GM23338 (cell line): ENCODE measurements at regions not wholly inside any gene's neighbourhood (a gene's known extent, or its start where the extent isn't known, plus 50 kb on each side); places are given as distances from the start of the nearest gene placed in this dataset.

ENCODE experiments used
- ATAC-seq: fragments of 200-7000 bp; cut with Tn5 transposase; 3 replicates; pipeline ENCODE4 v1.9.1; 2020
- DNase-seq: peaks from one replicate; pipeline ENCODE4 v3.0.0-alpha.2; 2015; ENCODE audit warnings: low spot score
- H2AFZ ChIP-seq: fragments of 200-600 bp; sonication (generic); 2 replicates; pipeline ENCODE4 v1.8.0; 2016; ENCODE audit warnings: antibody characterized with exemption, mild to moderate bottlenecking, moderate library complexity
- H3F3A ChIP-seq: fragments of 200-600 bp; sonication (generic); replicated peaks from 2 replicates; pipeline ENCODE4 v1.8.0; 2017; ENCODE audit warnings: antibody characterized with exemption, mixed run types, low read depth
- H3K27ac ChIP-seq: fragments of 200-600 bp; sonication (generic); 2 replicates; pipeline ENCODE4 v1.6.1; 2016; ENCODE audit warnings: low read depth
- H3K27me3 ChIP-seq: fragments of 200-600 bp; sonication (generic); 2 replicates; pipeline ENCODE4 v1.8.0; 2016; ENCODE audit warnings: mild to moderate bottlenecking, mixed run types, moderate library complexity; ENCODE audit not compliant: insufficient read depth
- H3K36me3 ChIP-seq: fragments of 200-600 bp; sonication (generic); 2 replicates; pipeline ENCODE4 v1.8.0; 2016; ENCODE audit warnings: mild to moderate bottlenecking; ENCODE audit not compliant: insufficient read depth
- H3K4me1 ChIP-seq: fragments of 200-600 bp; sonication (generic); 2 replicates; pipeline ENCODE4 v1.8.0; 2016; ENCODE audit warnings: mild to moderate bottlenecking, moderate library complexity; ENCODE audit not compliant: insufficient read depth
- H3K4me2 ChIP-seq: fragments of 200-600 bp; sonication (generic); 2 replicates; pipeline ENCODE4 v1.7.1; 2017; ENCODE audit warnings: mixed run types
- H3K4me3 ChIP-seq: fragments of 200-600 bp; sonication (generic); 2 replicates; pipeline ENCODE4 v1.6.1; 2016; ENCODE audit warnings: mixed run types
- H3K79me2 ChIP-seq: fragments of 200-600 bp; sonication (generic); replicated peaks from 2 replicates; pipeline ENCODE4 v1.8.0; 2017; ENCODE audit warnings: mild to moderate bottlenecking; ENCODE audit not compliant: insufficient read depth
- H3K9me2 ChIP-seq: fragments of 200-600 bp; sonication (generic); 2 replicates; pipeline ENCODE4 v1.8.0; 2017; ENCODE audit not compliant: insufficient read depth
- H4K20me1 ChIP-seq: fragments of 200-600 bp; sonication (generic); replicated peaks from 2 replicates; pipeline ENCODE4 v1.8.0; 2017; ENCODE audit warnings: mild to moderate bottlenecking; ENCODE audit not compliant: insufficient read depth
- H3K27ac Mint-ChIP-seq: 2 replicates; pipeline ENCODE4 v1.8.0; 2020; ENCODE audit warnings: inconsistent platforms, mild to moderate bottlenecking, moderate library complexity, mixed read lengths
- H3K27me3 Mint-ChIP-seq: 3 replicates; pipeline ENCODE4 v1.8.0; 2022; ENCODE audit warnings: low read depth, mild to moderate bottlenecking, moderate library complexity, mixed read lengths, inconsistent platforms; ENCODE audit not compliant: insufficient read depth, poor library complexity
- H3K36me3 Mint-ChIP-seq: 3 replicates; pipeline ENCODE4 v1.8.0; 2021; ENCODE audit warnings: low read depth, mild to moderate bottlenecking, inconsistent platforms, moderate library complexity, mixed read lengths
- H3K4me1 Mint-ChIP-seq: 3 replicates; pipeline ENCODE4 v1.8.0; 2020; ENCODE audit warnings: mild to moderate bottlenecking, inconsistent platforms, mixed read lengths
- H3K4me3 Mint-ChIP-seq: 3 replicates; pipeline ENCODE4 v1.8.0; 2021; ENCODE audit warnings: moderate library complexity, mild to moderate bottlenecking, inconsistent platforms, mixed read lengths
- H3K9me3 Mint-ChIP-seq: 3 replicates; pipeline ENCODE4 v1.8.0; 2020; ENCODE audit warnings: moderate library complexity, mild to moderate bottlenecking, inconsistent platforms, mixed read lengths
- CREB1 ChIP-seq: fragments of 250-450 bp; sonication (Bioruptor Pico); IDR thresholded peaks from 2 replicates; pipeline ENCODE4 v1.5.0; 2020; ENCODE audit warnings: low read depth, mild to moderate bottlenecking, moderate library complexity
- CTCF ChIP-seq, 2 experiments: fragments of 200-600 bp in 1 of 2; sonication (generic) in 1 of 2; conservative IDR thresholded peaks; 2 replicates each; pipeline versions ENCODE4 v1.5.1 to v1.6.1; 2016 to 2017; ENCODE audit warnings: antibody characterized with exemption in 2 of 2, low read depth in 2 of 2, mild to moderate bottlenecking in 2 of 2, moderate library complexity in 1 of 2
- EZH2phosphoT487 ChIP-seq: fragments of 200-600 bp; sonication (generic); IDR thresholded peaks from one replicate; pipeline ENCODE4 v1.8.1; 2018; ENCODE audit warnings: antibody characterized with exemption; ENCODE audit not compliant: unreplicated experiment
- JUNB ChIP-seq: IDR thresholded peaks from one replicate; pipeline ENCODE4 v1.6.1; 2016; ENCODE audit warnings: antibody characterized with exemption; ENCODE audit not compliant: unreplicated experiment
- NANOG ChIP-seq: IDR thresholded peaks from 2 replicates; pipeline ENCODE4 v1.6.1; 2016; ENCODE audit warnings: antibody characterized with exemption, borderline replicate concordance
- POLR2AphosphoS5 ChIP-seq: IDR thresholded peaks from 2 replicates; pipeline ENCODE4 v1.6.1; 2016; ENCODE audit warnings: antibody characterized with exemption, low read depth
- REST ChIP-seq: IDR thresholded peaks from one replicate; pipeline ENCODE4 v1.6.1; 2018; ENCODE audit warnings: antibody characterized with exemption; ENCODE audit not compliant: unreplicated experiment
- STAT1 ChIP-seq: IDR thresholded peaks from one replicate; pipeline ENCODE4 v1.6.1; 2016; ENCODE audit warnings: antibody characterized with exemption; ENCODE audit not compliant: unreplicated experiment
- ZNF114 ChIP-seq: fragments of 250-450 bp; sonication (Bioruptor Pico); IDR thresholded peaks from 2 replicates; pipeline ENCODE4 v1.5.0; 2020; ENCODE audit warnings: mild to moderate bottlenecking, moderate library complexity
- ZNF331 ChIP-seq: fragments of 250-450 bp; sonication (Bioruptor Pico); IDR thresholded peaks from 2 replicates; pipeline ENCODE4 v1.5.0; 2020; ENCODE audit warnings: low read depth, mild to moderate bottlenecking, moderate library complexity
- ZNF462 ChIP-seq: fragments of 250-450 bp; sonication (Bioruptor Pico); IDR thresholded peaks from 2 replicates; pipeline ENCODE4 v1.5.0; 2020; ENCODE audit warnings: mild to moderate bottlenecking, moderate library complexity

- TF ChIP-seq REST (no peak), ZNF114 (no peak), NANOG (no peak), POLR2AphosphoS5 (no peak)
These were observed 71.1 kb downstream of the OSR1 start (continued) for GRCh38 chr2:19287324-19287723.

- H3K27ac ChIP-seq, result no peak overlapping the region
- no peak overlapping the region for H3K4me2 ChIP-seq
- H3K4me1 Mint-ChIP-seq, result no peaks in the 10 kb centered on the region
- H3K4me1 ChIP-seq, result no peaks in the 10 kb centered on the region
- H3K4me3 Mint-ChIP-seq, result no peak overlapping the region
- H3K36me3 ChIP-seq, result no peaks in the 10 kb centered on the region
- no peaks in the 10 kb centered on the region for H3K79me2 ChIP-seq
- H2AFZ ChIP-seq, result no peak overlapping the region
- H3K27me3 ChIP-seq, result no peaks in the 10 kb centered on the region
- no peaks in the 10 kb centered on the region for H3K27me3 Mint-ChIP-seq
- H3K4me3 ChIP-seq, result no peak overlapping the region
- no peaks in the 10 kb centered on the region for H4K20me1 ChIP-seq
- no peaks in the 10 kb centered on the region for H3K9me3 Mint-ChIP-seq
- no peaks in the 10 kb centered on the region for H3K9me2 ChIP-seq
- H3F3A ChIP-seq, result no peaks in the 10 kb centered on the region
- ATAC-seq (no peak), DNase-seq (no peak)
- H3K36me3 Mint-ChIP-seq, result no peaks in the 10 kb centered on the region; the same call in 2 of the 3 replicates
- no peak overlapping the region for H3K27ac Mint-ChIP-seq
- no peak for TF ChIP-seq EZH2phosphoT487
- TF ChIP-seq REST, result no peak
- TF ChIP-seq CREB1 (CRISPR knock-in tag), result no peak
- no peak for TF ChIP-seq CTCF (conservative IDR thresholded peaks at IDR 0.05; ENCODE audit: low read depth in 2 of 2)
- TF ChIP-seq STAT1, result no peak
- TF ChIP-seq JUNB, result no peak
- TF ChIP-seq ZNF462, result no peak
- TF ChIP-seq ZNF331 (CRISPR knock-in tag), result no peak
- no peak for TF ChIP-seq ZNF114
These were observed 76.1 kb downstream of the OSR1 start for GRCh38 chr2:19282305-19282704.
